ENCODE measurements at regions not wholly inside any gene's neighbourhood (a gene's known extent, or its start where the extent isn't known, plus 50 kb on each side); places are given as distances from the start of the nearest gene placed in this dataset.

GRCh38 chr5:130740047-130740569, 424.9 kb downstream of the HINT1 start:
- Histone ChIP-seq H3K27me3 (ENCODE audit: insufficient read depth, low read length) (no peaks in the 10 kb centered on the region), H3K4me2 (ENCODE audit: insufficient read depth, insufficient read length, low read length) (no peak overlapping the region), H4K8ac (replicated peaks; ENCODE audit: insufficient read length, low read depth, low read length) (no peak overlapping the region), H2BK120ac (ENCODE audit: low read depth, low read length, poor library complexity, severe bottlenecking) (no peak overlapping the region), H3K23ac (ENCODE audit: insufficient read length, low read depth, low read length) (no peak overlapping the region), H3K14ac (ENCODE audit: insufficient read depth, low read length) (no peak overlapping the region), H4K91ac (ENCODE audit: insufficient read length, low read depth, low read length) (no peak overlapping the region), H3K79me1 (ENCODE audit: insufficient read depth, low read depth, low read length, poor library complexity, severe bottlenecking) (no peaks in the 10 kb centered on the region), H2AK5ac (ENCODE audit: insufficient read length, low read length) (no peak overlapping the region), H3K9ac (ENCODE audit: extremely low read depth, insufficient read length, low read length) (no peak overlapping the region), H3K27ac (ENCODE audit: insufficient read length, low read depth, low read length) (no peak overlapping the region), H3K23me2 (ENCODE audit: insufficient read length, low read depth, low read length, poor library complexity, severe bottlenecking) (no peaks in the 10 kb centered on the region), H2BK20ac (ENCODE audit: low read depth, low read length, poor library complexity, severe bottlenecking) (no peak overlapping the region), H3K18ac (ENCODE audit: insufficient read length, low read depth, low read length) (no peak overlapping the region), H2BK12ac (ENCODE audit: insufficient read length, low read depth, low read length) (no peak overlapping the region), H4K20me1 (ENCODE audit: control insufficient read depth, insufficient read depth, insufficient read length) (no peaks in the 10 kb centered on the region), H3K79me2 (ENCODE audit: insufficient read depth, low read length) (no peaks in the 10 kb centered on the region), H3K56ac (ENCODE audit: insufficient read length, low read depth, low read length) (no peak overlapping the region), H3K4me1 (ENCODE audit: insufficient read depth, low read length) (no peaks in the 10 kb centered on the region), H2BK5ac (ENCODE audit: insufficient read length, low read length) (no peak overlapping the region), H3T11ph (ENCODE audit: low read length) (no peak overlapping the region), H4K5ac (ENCODE audit: insufficient read length, low read depth, low read length) (no peak overlapping the region), H3K9me3 (ENCODE audit: control insufficient read depth, low read depth, low read length) (no peaks in the 10 kb centered on the region), H2AFZ (ENCODE audit: low read length) (no peak overlapping the region), H2BK15ac (ENCODE audit: low read depth, low read length) (no peak overlapping the region), H3K4ac (ENCODE audit: low read depth, low read length) (no peak overlapping the region)
- TF ChIP-seq CTCF (conservative IDR thresholded peaks at IDR 0.05), result no peak
- H3K27me3 Mint-ChIP-seq (ENCODE audit: low read depth), result no peaks in the 10 kb centered on the region
- H3K4me1 Mint-ChIP-seq, result no peaks in the 10 kb centered on the region
- peaks cover 23 to 35% of the 10 kb centered on the region in 2 experiments for H3K9me3 Mint-ChIP-seq
- H3K36me3 Mint-ChIP-seq (ENCODE audit: insufficient read depth in 1 of 3, low read depth in 3 of 3), result peaks cover 2 to 18% (median 15%) of the 10 kb centered on the region in 3 experiments; a peak in 6 of 7 replicates
- no peak overlapping the region for H3K4me3 Mint-ChIP-seq
- H3K27ac Mint-ChIP-seq, result no peak overlapping the region
- no CpG with 5 or more reads among the region's 5 CpGs for WGBS (ENCODE audit: extremely low coverage, insufficient read length, low lambda C conversion rate)
- no peak for DNase-seq
